Suprapubic skin (tissue), 3 donors: ENCODE measurements at regions not wholly inside any gene's neighbourhood (a gene's known extent, or its start where the extent isn't known, plus 50 kb on each side); places are given as distances from the start of the nearest gene placed in this dataset.

ENCODE experiments used
- CTCF ChIP-seq, 2 donors: fragments of 200-600 bp in 1 of 2; fragments of 450-650 bp in 1 of 2; sonication (generic) in 1 of 2; IDR thresholded peaks; one replicate each; pipeline ENCODE4 v1.5.1; 2016 to 2019; ENCODE audit warnings: antibody characterized with exemption in 2 of 2, mild to moderate bottlenecking in 1 of 2, moderate library complexity in 1 of 2
- POLR2AphosphoS5 ChIP-seq, 3 donors: sonication (generic); formaldehyde crosslinking; IDR thresholded peaks; one replicate each; pipeline ENCODE4 v1.6.1; 2017; ENCODE audit warnings: antibody characterized with exemption in 3 of 3

- TF ChIP-seq POLR2AphosphoS5 (IDR thresholded peaks at IDR 0.05) (no peak), CTCF (IDR thresholded peaks at IDR 0.05) (no peak)
Observed at GRCh38 chr9:107922260-107922659, 432.7 kb upstream of the KLF4 start.
